Erythroblast (primary cell): ENCODE measurements at regions not wholly inside any gene's neighbourhood (a gene's known extent, or its start where the extent isn't known, plus 50 kb on each side); places are given as distances from the start of the nearest gene placed in this dataset.

Source experiments
- GATA1 ChIP-seq: IDR thresholded peaks from 2 replicates; pipeline ENCODE4 v1.6.1; 2011; ENCODE audit warnings: low read depth, mild to moderate bottlenecking, control low read depth, low read length, moderate library complexity
- POLR2A ChIP-seq: IDR thresholded peaks from 2 replicates; pipeline ENCODE4 v1.6.1; 2011; ENCODE audit warnings: mild to moderate bottlenecking, low read length

GRCh38 chr13:59279576-59279975 is 884.2 kb downstream of the DIAPH3 start:
- TF ChIP-seq POLR2A (no peak), GATA1 (no peak)
